GM19239 (cell line): ENCODE measurements at regions not wholly inside any gene's neighbourhood (a gene's known extent, or its start where the extent isn't known, plus 50 kb on each side); places are given as distances from the start of the nearest gene placed in this dataset.

Experiments used
- DNase-seq: peaks from one replicate; pipeline ENCODE4 v3.0.0; 2011; ENCODE audit warnings: low spot score; ENCODE audit not compliant: insufficient read length
- FAIRE-seq: peaks from 2 replicates; lab custom pipeline; 2011; peaks lifted over from hg19 to GRCh38; lab: Jason Lieb, UNC

DNA sequence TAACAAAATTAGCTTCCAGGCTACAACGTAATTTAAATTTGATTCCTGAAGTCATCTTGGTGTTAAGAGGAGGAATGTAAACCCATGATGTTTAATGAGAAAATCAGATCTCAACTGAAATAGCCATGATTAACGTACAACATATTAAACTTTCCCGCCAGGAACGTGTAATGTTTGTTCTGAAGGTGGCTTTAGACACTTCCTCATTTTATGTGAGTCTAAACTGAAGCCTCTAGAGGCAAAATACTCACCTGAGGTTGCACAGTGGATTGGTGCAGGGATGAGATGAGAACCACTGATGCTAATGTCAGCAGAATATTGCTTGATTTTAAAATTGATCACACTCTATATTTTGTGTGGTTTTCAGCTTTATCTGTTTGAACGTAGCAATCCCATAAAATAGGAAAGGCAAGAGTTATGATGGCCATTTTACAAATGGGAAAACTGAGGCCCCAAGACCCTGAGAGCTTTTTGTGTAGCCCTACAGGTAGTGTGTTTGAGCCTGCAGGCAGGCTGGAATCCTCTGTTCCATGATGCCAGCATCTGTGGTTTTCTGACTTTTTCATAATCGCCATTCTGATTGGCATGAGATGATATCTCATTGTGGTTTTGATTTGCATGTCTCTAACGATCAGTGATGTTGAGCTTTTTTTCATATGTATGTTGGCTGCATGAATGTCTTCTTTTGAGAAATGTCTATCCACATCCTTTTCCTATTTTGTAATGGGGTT is 243.7 kb upstream of the BMPER start:
- no peak for FAIRE-seq
- DNase-seq: no peak

DNA sequence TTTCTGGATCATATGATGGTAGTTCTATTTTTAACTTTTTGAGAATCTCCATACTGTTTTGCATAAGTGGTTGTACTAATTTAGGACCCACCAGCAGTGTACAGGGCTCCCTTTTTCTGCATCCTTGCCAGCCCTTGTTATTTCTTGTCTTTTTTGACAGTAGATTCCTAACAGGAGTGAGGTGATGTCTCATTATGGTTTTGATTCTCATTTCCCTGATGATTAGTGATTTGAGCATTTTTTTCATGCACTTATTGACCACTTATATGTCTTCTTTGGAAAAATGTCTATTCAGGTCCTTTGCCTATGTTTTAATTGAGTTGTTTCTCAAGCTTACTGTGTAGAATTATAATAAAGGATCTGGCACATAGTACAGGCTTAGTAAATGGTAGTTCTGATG is 238.8 kb upstream of the BMPER start:
- no peak for FAIRE-seq
- DNase-seq: no peak

DNA sequence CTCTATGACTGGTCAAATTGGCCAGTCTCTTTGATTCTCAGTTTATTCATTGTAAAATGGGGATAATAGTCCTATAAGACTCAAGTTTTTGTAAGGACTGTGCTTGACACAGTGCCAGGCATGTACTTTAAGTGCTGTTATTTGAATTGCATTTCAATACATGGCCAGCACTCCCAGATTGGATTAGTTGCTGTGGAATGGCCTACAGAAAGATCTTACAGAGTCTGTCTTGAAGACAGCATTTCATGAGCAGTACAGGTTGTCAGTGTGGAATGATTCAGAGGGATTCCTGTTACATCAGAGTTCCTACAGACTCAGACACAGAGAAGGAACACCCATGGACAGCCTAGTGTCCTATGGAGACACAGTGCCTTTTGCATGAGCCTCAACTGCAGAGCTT is 238.1 kb upstream of the BMPER start:
- no peak for FAIRE-seq

DNA sequence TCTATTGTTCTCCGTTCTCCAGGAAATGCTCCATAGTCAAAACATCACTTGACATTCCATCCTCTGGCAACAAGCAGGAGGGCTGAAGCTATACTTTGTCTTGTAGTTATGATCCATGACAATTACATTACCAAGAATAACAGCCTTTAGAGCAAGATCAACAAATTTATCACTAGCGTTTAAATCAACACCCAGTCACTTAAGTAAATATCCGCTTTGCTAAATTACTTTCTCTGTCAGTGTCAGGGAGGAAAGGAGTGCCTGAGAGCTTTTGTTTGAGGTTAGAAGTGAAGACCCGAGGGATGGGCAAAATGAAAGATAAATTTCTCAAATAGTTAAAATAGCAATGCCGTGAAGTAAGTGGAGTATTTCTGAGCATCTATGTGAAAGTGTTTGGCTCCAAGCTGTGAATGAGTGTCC is 236.1 kb upstream of the BMPER start:
- no peak for DNase-seq
- no peak for FAIRE-seq

More for the DNA sequence above, 238.1 kb upstream of the BMPER start:
- DNase-seq: no peak

DNA sequence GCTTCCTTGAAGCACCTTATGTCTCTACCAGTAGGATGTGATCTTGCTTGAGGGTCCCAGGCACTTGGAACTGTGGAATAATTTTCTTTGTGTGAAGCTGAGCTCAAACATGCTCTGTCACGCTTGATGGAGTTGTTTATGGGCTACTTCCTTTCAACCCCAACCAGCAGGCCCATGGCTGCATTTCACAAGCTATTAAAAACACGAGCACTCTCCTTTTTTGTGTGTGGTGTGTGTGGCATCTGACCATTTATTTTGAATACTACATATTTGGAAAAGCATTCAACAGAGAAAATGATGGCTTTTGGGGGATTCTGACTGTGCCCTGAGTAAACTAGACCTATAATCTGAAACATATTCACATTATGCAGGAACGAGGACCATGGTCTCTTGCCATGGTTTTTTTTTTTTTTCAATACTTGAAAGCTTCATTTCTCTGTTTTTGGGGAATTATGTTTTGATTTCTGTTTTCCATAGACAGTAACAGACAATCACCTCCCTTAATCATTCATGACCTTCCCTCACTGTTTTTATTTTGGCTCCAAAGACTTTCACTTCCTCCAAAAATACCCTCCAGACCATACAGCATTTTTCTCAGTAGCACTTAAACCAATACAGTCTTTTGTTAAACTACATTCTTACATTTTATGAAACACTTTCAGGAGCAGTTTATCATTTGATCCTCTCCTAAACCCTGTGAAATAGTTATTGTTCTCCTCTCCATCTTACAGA is 233.6 kb upstream of the BMPER start:
- FAIRE-seq (no peak), DNase-seq (no peak)

DNA sequence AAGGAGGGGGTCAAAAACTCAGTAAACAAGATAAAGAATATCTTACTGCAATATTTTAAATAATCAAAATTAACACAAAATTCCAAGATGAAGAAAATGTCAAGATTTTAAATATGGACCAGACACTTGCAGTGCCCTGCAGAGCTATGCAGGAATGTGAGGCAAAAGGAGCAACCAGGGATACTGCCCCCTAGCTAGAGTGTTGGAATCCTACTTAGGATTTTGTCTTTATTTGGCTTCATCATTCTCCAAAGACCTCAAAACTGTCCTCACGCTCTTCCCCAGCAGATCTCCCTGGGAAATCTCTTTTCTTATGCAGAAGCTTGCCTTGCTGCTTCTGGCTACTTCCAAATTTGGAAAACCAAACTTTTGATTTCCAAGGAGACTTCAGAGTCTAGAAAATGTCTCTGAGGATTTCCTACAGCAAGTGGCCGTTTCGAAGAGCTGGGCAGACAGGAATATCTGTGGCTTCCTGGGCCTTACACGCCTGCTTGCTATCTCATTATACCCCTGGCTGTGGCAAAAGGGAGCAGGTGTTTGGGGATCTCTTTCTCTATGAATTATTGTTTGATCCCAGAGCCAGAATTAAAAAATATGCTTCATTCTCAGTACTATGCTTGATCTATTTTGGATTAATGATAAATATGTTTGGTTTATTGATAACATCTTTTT is 232.2 kb upstream of the BMPER start:
- FAIRE-seq (no peak), DNase-seq (no peak)

DNA sequence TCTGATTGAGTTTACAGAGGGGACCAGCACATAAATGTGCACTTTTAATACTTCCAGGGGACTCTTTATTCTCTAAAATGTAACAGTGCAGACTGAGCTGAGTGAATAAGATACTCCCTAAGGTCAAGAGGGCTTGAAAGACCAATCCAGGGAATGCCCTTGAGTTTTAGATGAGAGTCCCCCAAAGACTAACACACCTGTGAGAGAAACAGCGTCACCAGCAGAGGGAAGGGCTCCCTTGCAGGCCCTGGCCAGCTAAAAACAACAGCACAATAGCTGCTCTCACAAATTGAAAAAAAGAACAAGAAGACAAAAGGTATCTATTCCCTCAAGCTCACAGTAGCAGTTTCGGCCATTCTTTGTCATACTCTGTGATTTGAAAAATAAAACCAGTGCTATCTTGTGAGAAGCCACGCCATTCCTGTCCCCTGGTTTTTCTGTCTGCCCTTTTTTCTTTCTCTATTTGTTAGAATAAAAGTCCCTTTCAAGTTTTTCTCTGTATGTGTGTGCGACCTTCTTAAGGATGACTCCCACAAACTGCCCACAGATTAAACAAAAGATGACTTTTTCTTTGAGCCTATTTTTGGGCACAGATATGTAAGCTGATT is 230.4 kb upstream of the BMPER start:
- FAIRE-seq (no peak), DNase-seq (no peak)

DNA sequence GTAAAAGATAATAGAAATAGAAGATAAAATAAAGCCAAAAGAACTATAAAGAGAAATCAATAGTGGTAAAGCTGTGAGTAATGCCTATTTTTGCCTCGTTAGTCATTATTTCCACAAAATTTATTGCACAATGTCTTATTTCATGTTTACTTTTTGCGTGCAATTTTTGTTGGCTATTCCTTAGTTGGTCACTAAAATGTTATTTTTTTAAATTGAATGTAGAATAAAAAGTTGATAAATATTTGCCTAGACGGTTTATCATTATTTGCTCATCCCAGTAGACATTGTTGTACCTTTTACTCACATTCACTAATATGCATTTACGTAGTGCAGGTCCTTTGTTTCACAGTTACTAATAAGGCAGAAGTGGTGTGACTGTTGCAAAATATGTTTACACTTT is 227.8 kb upstream of the BMPER start:
- DNase-seq (no peak), FAIRE-seq (no peak)

DNA sequence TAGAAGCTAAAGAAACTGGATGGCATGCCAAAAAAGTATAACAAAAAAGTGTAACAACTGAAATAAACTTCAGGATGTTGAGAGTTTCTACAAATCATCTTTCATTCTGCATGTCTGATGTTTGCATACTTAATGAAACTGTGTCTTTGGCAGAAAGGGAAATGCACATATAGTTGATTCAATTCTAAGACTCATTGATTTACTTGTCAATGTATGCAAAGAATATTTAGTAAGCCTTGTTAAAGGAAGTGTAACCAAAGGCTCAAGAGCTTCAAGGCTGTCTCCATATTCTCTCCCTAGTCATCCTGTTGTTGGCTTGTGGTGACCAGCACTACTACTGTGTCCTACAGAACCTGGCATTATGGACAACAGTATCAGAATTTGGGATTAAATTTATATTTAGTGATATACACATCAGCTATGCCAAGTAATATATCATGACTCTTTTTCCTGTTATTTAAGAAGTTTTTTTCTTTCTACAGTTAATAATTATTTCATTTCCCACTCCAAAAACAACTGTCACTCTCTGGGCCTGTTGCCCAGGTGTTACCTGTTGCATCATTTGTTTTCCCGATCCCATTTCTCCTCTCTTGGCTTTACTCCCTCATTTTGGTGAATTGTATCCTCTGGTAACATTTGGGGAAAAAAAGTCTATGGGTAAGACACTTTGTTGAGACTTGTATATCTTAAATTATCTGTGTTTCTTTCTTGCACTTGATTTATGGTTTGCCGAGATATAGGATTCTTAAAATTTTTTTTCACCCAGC is 226.6 kb upstream of the BMPER start:
- no peak for DNase-seq
- FAIRE-seq: no peak

DNA sequence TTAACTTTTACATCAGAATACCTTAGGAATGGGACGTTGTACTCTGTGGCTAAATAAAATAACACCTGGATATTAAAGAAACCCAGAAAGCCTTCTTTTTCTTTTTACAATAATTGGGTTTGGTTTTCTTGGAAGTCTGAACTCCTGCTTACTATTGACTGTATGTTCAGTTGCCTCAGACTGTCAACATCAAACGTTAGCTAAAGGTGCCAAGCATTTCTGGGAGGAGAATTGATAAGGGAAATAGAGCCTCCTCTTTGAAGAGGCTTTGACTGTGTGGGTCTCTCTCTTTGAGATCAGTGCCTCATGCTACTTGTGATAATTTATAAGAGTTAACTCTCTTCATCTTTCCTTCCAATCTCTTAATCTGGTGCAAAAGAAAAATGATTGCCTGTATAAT is 224.7 kb upstream of the BMPER start:
- no peak for FAIRE-seq
- no peak for DNase-seq

DNA sequence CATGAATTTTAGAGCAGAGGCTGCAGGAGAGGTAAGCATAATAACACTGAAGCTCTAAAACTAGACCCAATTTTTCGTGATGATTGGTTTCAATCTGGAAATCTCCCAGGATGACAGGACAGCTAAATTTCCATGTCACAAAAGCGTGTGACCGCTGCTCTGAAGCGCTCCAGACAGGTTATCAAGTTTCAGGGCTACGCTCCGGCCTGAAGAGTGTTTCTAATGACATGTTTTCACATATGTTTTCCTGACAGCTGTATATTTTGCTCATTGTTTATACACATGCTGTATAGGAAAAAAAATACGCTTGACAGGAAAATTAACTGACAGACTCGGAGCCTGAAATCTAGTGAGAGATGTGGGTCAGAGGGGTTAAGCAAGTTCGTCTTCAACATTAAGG is 219.8 kb upstream of the BMPER start:
- DNase-seq: no peak
- FAIRE-seq: no peak

DNA sequence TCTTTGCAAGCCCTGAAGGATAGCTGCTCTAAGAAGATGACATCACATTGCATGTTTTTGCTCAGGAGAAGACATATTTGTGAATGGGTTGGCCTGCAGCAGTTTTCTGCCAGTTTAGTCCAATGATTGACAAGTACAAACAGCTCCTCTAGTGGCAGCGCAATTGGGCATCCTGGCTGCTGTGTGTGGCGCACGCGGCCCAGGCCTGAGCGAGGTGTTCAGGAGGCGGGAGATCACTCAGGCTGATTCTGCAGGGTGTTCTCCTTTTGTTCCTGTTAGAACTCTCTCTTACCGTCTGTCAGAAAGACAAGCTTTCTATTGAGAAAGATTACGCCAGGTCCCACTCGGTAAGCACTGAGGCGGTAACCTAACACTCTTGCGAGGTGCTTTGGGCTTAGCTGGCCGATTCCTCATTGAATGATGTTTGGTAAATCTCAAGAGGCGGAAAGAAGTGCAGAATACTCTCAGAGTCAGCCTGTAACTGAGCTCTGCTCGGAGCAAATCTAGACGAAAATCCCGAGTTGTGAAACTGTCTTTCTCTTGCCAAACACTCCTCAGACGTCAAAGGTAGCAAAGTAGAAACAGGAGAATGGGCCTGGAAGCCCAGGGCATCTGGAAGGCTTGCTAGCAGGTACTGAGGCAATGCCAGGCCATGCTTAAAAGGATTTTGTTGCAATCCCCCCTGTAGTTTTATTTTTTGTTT is 219.2 kb upstream of the BMPER start:
- DNase-seq: no peak
- no peak for FAIRE-seq

DNA sequence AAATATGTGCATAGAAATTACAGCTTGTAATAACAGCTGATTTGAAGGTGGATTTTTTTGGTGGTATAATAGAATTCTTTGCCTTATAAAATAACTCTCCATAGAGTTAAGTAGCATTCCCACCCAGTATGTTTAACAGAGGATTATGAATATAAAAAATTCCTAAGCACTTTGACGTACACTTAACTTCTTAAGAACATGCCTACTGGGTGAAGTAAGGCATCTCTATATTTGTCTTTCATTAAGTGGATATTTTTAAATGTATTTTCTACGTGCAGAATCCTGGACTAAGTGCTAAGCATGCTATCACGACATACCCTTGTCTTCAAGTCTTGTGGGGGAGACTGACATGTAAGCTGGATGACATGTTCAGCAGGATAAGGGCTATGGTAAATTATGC is 217.7 kb upstream of the BMPER start:
- FAIRE-seq (no peak), DNase-seq (no peak)

DNA sequence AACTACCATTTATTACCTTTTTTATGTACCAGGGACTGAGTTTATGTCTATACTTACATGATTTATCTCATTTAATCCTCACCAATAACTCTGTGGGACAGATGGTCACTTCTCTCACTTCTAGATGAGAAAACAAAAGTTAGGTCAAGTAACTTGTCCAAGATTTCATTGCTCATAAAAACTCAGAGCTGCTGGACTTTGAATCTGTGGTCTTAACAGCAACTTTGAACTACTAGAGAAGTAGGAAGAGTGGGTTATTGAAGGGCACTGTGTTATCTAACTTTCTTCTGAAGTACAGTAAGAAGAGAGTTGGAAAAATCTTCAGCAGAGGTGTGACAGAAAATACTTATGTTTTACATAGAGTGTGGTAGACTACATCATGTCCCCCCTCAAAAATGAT is 214.2 kb upstream of the BMPER start:
- DNase-seq (no peak), FAIRE-seq (no peak)

DNA sequence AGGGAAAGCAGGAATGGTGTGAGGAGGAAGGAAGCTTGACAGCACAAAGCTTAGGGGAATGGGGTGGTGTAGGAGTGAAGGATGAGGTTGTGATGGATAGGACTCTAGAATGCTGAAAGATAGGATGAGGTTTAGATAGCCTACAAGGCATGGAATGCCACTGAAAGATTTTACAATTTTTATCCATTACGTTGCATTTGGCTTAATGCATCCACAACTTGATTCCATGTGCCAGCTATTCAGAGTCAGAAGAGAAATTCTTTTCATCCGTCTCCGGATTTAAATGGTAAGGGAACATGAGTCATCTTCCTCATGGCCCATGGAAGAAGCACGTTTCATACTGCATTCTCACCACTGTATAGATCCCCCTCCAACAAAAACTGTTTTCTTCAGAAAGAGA is 212.4 kb upstream of the BMPER start:
- no peak for FAIRE-seq
- DNase-seq: no peak

DNA sequence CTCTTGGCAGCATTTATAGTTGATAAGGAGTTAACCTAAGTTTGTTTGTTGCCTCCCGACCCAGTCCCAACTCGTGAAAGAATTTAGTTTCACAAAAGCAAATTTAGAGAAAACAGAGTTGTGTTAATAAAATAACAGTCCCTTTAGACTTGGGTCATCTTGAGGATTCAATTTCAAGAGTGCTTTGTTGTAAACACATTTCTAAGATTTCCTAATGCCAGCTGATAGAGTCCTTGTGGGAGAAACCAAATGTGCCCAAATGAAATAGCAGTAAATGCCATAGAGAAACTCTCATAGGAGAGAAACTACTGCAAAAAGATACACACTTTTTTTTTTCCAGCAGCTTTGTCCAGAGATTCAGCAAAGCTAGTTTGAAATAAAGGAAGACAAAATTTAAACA is 211.3 kb upstream of the BMPER start:
- no peak for FAIRE-seq

DNA sequence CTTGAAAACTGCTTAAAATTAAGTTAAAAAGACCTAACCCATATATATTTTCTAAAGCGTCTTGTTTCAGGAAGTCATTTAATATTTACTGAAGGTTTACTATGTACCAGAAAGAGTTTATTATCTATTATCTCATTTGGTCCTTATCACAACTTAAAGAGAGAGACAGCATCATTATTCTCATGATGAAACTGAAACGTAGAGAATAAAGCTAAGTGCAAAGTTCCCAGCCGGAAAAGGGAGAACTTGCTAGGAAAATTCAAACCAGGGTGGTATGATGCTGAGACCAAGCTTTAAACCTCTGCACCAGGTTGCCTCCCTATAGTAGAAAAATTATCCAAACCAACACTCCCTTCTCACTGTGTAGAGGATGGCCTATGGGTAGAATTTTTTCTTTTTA is 207.7 kb upstream of the BMPER start:
- FAIRE-seq (no peak), DNase-seq (no peak)

More for the DNA sequence above, 211.3 kb upstream of the BMPER start:
- no peak for DNase-seq

DNA sequence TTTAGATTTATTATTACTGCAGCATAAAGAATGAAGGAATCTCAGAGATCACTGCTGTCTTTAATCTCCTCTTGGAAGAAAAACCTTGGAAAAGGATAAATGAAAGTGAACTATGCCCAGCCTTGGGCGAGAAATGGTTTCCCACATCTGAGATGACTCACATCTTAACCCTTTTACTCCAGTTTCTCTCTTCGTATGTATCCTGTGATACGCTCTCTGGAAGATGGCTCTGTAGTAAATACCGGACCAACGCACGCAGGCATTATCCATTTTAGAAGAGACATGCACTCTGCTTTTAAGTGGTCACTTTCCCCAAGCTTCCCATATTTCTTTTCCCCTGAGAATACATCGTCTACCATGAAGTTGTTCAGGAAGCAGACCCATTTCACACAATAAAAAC is 207.3 kb upstream of the BMPER start:
- no peak for FAIRE-seq
- DNase-seq: no peak

DNA sequence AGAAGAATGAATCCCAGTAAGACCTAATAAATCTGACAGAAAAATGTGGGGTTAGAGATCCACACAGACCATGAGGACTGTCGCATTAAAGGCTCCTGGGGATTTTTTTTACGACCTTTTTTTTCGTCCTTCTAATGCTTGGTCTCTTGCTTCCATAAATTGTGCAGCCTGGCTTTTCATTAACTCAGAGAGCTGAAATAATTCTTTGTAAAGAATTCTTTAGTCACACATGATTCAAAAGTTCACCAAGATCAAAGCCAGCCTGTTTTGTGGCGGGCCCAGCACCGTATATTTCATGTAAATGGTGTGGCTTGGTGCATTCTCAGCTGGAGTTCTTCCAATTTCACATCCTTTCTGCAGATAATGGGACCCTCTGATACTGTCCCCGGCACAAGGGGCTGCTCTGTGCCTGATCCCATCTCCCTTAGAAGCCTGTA is 206.6 kb upstream of the BMPER start:
- FAIRE-seq (no peak), DNase-seq (no peak)
